Head of caudate nucleus (tissue), 42 donors: ENCODE measurements at regions not wholly inside any gene's neighbourhood (a gene's known extent, or its start where the extent isn't known, plus 50 kb on each side); places are given as distances from the start of the nearest gene placed in this dataset.
"Not testable (repeated sequence)": the region's sequence is repeated elsewhere in the genome, so short reads cannot be mapped to it uniquely, and the experiment has no call there.

Source experiments
- DNase-seq, 42 donors: peaks; one replicate each; pipeline versions ENCODE4 v3.0.0 to v3.0.0-alpha.2; 2020 to 2021; ENCODE audit warnings: mixed read lengths in 7 of 42
- intact Hi-C: fragments of 100-400 bp; cut with DNase I; formaldehyde crosslinking; loops from one replicate; pipeline ENCODE4 v1.15.0; 2022

DNA sequence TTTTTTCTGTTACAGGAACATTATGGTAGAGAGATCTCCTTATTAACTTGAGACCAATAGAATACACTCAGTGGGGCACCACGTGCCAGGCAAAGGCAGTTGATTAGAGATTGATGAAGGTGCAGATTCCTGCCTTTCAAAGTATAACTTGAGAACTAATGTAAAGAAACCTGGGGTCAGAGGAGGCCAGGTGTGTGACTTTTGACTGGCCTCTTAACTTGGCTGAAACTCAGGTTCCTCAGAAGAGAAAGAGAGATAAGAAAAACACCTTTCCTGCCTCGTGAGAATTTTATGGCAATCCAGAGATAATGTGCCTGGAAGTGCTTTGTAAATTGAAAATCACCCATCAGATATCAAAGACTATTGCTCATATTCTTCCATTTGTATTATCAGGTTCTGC is 110.7 kb upstream of the GZMB start:
- intact Hi-C loops, result no loop called here
- DNase-seq, result no peak

GRCh38 chr14:24741871-24742270 is 107.9 kb upstream of the GZMB start:
- no peak for DNase-seq
- intact Hi-C loops, result no loop called here

GRCh38 chr14:24735984-24736630 is 102.1 kb upstream of the GZMB start:
- intact Hi-C loops, result loop anchor here (10.0 kb wide), 3 partner anchors 69 to 399 kb away; no protein-coding TSS in a partner anchor

DNA sequence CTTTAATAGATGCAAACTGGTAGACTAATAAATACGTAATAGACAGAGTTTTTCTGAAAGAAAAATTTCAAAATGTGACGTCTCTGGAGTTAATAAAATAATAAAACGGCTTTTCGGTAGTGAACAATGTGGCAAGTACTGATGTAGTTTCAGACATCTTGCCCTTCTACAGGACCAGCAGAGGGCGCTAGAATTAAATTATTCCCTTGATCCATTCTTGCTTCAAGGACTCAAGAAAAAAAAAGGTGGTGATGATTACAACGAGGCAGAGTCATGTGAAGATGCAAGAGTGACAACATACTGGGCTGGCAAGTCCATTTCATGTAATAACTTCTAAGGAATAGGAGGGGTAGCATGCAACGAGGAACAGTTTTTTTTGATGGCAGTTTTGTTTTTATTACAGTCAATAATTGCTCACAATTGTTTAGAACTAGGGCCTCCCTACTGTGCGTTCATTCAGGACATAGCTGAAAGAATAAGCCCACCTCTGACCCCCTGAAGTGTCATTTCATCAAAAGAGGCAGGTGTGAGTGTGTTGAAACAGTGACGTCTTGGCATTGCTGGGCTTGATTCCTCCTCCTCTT is 101.0 kb upstream of the GZMB start:
- peak in 36 of 42 donors; percentile 4 to 88 (median 58) for DNase-seq
- intact Hi-C loops, result loop anchor here (10.0 kb wide), 3 partner anchors 70 to 400 kb away; no protein-coding TSS in a partner anchor

More at GRCh38 chr14:24735984-24736630, 102.1 kb upstream of the GZMB start:
- no peak for DNase-seq

DNA sequence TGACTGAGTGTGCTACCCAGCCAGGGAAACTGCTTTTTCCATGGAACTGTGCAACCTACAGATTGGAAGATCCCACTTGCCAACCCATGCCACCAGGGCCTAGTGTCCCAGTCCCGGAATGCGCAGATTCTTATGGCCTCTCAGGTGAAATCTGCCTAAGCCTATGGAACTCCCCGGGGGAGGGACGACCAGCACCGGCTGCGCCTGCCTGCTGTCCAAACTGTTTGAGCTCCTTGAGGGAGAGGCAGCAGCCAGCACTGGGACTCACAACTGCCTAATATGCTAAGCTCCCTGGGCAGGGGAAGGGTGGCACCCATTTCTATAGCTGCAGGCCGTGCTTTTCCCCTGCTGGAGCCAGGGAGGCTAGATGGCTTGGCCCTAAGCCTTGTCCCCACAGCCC is 92.5 kb upstream of the GZMB start:
- no peak for DNase-seq
- intact Hi-C loops, result no loop called here

GRCh38 chr14:24725311-24725710 is 91.3 kb upstream of the GZMB start:
- intact Hi-C loops, result no loop called here
- DNase-seq, result no peak

GRCh38 chr14:24721775-24722174 is 87.8 kb upstream of the GZMB start:
- DNase-seq, result no peak
- intact Hi-C loops, result no loop called here

- no peak for DNase-seq
- intact Hi-C loops, result no loop called here
These were observed 81.2 kb upstream of the GZMB start for GRCh38 chr14:24715239-24715638.

DNA sequence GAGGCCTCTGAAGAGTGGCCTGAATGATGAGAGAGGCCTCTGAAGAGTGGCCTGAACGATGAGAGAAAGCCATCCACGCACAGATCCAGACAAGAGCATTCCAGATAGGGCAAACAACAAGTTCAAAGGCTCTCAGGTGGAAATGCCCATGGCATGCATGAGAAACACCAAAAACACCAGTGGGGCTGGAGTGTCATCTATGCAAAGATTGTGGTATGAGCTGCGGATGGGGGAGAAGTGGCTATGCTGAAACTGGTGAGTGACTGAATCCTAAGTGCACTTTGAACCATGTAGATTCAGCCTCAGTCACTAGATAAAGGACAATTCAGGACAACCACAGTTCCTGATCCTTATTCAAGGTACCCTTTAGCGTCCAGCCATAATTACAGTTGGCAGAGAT is 79.4 kb upstream of the GZMB start:
- intact Hi-C loops, result no loop called here
- DNase-seq, result no peak

DNA sequence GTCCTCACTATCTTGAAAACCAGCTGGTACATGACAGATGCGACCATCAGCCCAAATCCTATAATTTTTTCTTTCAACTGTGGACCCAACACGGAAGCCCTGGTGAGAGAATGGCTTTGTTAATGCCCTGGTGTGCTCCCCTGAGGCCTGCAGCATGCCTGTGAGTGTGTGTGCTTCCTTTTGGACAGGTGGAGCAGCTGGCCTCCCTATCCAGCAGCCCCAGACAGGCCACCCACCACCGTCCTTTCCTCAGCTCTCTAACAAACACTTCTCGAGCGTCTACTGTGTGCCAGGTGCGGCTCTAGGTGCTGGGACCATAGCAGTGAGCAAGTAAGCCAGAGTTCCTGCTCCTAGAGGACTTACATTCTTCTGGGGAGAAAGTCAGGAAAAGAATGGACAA is 78.9 kb upstream of the GZMB start:
- no peak for DNase-seq
- intact Hi-C loops, result no loop called here

GRCh38 chr14:24712374-24712773 is 78.4 kb upstream of the GZMB start:
- intact Hi-C loops, result no loop called here

DNA sequence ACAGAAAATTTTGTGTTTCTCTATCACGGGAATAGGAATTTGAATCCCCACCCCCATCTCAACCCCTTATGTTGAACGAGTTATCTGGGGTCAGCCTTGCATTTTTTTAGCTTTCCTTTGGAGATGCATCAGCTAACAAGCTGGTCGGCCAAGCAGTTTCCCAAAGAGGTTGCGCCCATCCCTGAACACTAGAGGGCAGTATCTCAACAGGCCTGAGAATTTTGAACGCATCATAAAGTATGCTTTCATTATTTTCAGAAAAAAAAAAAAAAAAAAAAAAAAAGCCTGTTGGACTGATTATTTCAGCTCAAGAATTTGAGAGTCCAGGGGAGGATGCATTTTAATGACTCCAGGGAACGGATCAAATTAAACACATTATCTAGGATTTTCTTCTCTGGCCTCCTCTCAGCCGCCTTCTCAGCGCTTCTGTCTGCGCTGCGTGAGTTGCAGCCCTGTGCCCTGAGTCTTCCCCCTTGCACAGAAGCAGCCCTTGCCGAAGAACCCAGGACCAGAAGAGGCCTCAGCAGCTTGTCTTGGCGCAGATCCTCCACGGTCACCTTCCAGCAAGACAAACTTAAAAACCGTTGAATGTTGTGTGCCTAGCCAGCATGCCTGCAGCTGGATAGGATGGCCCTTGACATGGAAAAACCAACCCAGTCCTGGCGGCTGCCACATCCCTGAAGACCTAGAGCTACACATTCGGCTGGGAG is 76.6 kb upstream of the GZMB start:
- intact Hi-C loops, result no loop called here
- peak; percentile 17 to 89 (median 76) for DNase-seq

More at GRCh38 chr14:24712374-24712773, 78.4 kb upstream of the GZMB start:
- DNase-seq, result no peak

GRCh38 chr14:24708684-24709083 is 74.7 kb upstream of the GZMB start:
- intact Hi-C loops, result no loop called here
- DNase-seq, result no peak

GRCh38 chr14:24706351-24706750 is 72.4 kb upstream of the GZMB start:
- no peak for DNase-seq
- intact Hi-C loops, result no loop called here

- DNase-seq, result peak in 1 of 42 donors; percentile 12
- intact Hi-C loops, result no loop called here
These were observed 71.8 kb upstream of the GZMB start for GRCh38 chr14:24705840-24706239.

- DNase-seq, result no peak
- intact Hi-C loops, result no loop called here
These were observed 67.1 kb upstream of the GZMB start for GRCh38 chr14:24701062-24701461.

DNA sequence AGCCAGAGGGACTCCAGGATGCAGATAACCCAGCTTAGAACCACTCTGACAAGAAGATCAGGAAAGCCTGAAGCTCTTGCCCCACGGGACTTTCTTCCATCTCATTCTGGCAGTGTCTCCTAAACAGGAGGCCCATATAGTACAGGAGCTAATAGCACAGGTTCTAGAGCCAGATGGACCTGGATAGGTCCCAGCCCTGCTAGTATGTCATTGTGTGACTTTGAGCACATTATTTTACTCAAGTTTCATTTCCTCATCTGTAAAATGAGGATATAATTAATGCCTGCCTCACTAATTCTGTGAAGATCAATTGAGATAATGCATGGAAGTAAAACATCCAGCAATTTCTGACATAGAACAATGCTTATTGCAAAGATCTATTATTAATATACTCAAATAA is 66.5 kb upstream of the GZMB start:
- DNase-seq, result no peak
- intact Hi-C loops, result no loop called here

- intact Hi-C loops, result no loop called here
- DNase-seq, result no peak
These were observed 65.1 kb upstream of the GZMB start for GRCh38 chr14:24699052-24699451.

GRCh38 chr14:24696280-24696920 is 62.4 kb upstream of the GZMB start:
- intact Hi-C loops, DNase-seq: not testable (repeated sequence)
